Immature natural killer cell (primary cell): ENCODE measurements at regions not wholly inside any gene's neighbourhood (a gene's known extent, or its start where the extent isn't known, plus 50 kb on each side); places are given as distances from the start of the nearest gene placed in this dataset.

Experiments used
- DNase-seq, 3 donors: peaks; one replicate each; pipeline ENCODE4 v3.0.0; 2022; ENCODE audit warnings: mixed read lengths in 1 of 3
- H3K27ac Mint-ChIP-seq, 6 donors: one replicate each; pipeline ENCODE4 v1.8.0; 2020; ENCODE audit warnings: mixed read lengths in 6 of 6, mild to moderate bottlenecking in 5 of 6, inconsistent platforms in 4 of 6, moderate library complexity in 3 of 6
- H3K27me3 Mint-ChIP-seq, 3 donors: one replicate each; pipeline ENCODE4 v1.8.0; 2020 to 2021; ENCODE audit warnings: low read depth in 3 of 3, mild to moderate bottlenecking in 3 of 3, mixed read lengths in 3 of 3, moderate library complexity in 3 of 3, inconsistent platforms in 1 of 3
- H3K36me3 Mint-ChIP-seq, 3 donors: one replicate each; pipeline ENCODE4 v1.8.0; 2020; ENCODE audit warnings: mixed read lengths in 3 of 3, inconsistent platforms in 2 of 3, mild to moderate bottlenecking in 2 of 3
- H3K4me1 Mint-ChIP-seq, 2 donors: one replicate each; pipeline ENCODE4 v1.8.0; 2020; ENCODE audit warnings: inconsistent platforms in 2 of 2, mild to moderate bottlenecking in 2 of 2, mixed read lengths in 2 of 2, moderate library complexity in 1 of 2
- H3K4me3 Mint-ChIP-seq, 5 donors: one replicate each; pipeline ENCODE4 v1.8.0; 2020; ENCODE audit warnings: mild to moderate bottlenecking in 5 of 5, mixed read lengths in 5 of 5, inconsistent platforms in 3 of 5, moderate library complexity in 3 of 5
- H3K9me3 Mint-ChIP-seq, 6 donors: one replicate each; pipeline ENCODE4 v1.8.0; 2020; ENCODE audit warnings: mild to moderate bottlenecking in 6 of 6, mixed read lengths in 6 of 6, inconsistent platforms in 4 of 6, moderate library complexity in 3 of 6

GRCh38 chr16:86379505-86379846 lies 130.9 kb upstream of the FOXF1 start:
- no peaks in the 10 kb centered on the region for H3K9me3 Mint-ChIP-seq
- H3K27me3 Mint-ChIP-seq: peaks cover 0 to 6% (median 4%) of the 10 kb centered on the region in 3 donors
- DNase-seq: no peak
- no peaks in the 10 kb centered on the region for H3K4me1 Mint-ChIP-seq
- no peak overlapping the region for H3K27ac Mint-ChIP-seq
- H3K4me3 Mint-ChIP-seq: no peak overlapping the region
- H3K36me3 Mint-ChIP-seq: no peaks in the 10 kb centered on the region

- Mint-ChIP-seq H3K4me3 (no peak overlapping the region), H3K36me3 (no peaks in the 10 kb centered on the region), H3K27ac (no peak overlapping the region), H3K9me3 (no peaks in the 10 kb centered on the region), H3K27me3 (peaks cover 0 to 6% (median 4%) of the 10 kb centered on the region in 3 donors), H3K4me1 (no peaks in the 10 kb centered on the region)
- DNase-seq: no peak
Observed at GRCh38 chr16:86380030-86380429, 130.3 kb upstream of the FOXF1 start.

- DNase-seq: no peak
- no peaks in the 10 kb centered on the region for H3K4me1 Mint-ChIP-seq
- no peaks in the 10 kb centered on the region for H3K9me3 Mint-ChIP-seq
- no peak overlapping the region for H3K27ac Mint-ChIP-seq
- peaks cover 1 to 6% (median 4%) of the 10 kb centered on the region in 3 donors for H3K27me3 Mint-ChIP-seq
- no peak overlapping the region for H3K4me3 Mint-ChIP-seq
- H3K36me3 Mint-ChIP-seq: no peaks in the 10 kb centered on the region
Observed at GRCh38 chr16:86381491-86381890, 128.8 kb upstream of the FOXF1 start.

- Mint-ChIP-seq H3K36me3 (no peaks in the 10 kb centered on the region), H3K9me3 (no peaks in the 10 kb centered on the region), H3K4me1 (no peaks in the 10 kb centered on the region), H3K4me3 (no peak overlapping the region), H3K27ac (no peak overlapping the region), H3K27me3 (peaks cover 3 to 6% (median 4%) of the 10 kb centered on the region in 3 donors)
- no peak for DNase-seq
Observed at GRCh38 chr16:86382067-86382773, 128.1 kb upstream of the FOXF1 start.

- Mint-ChIP-seq H3K27ac (no peak overlapping the region), H3K4me1 (no peaks in the 10 kb centered on the region), H3K9me3 (no peaks in the 10 kb centered on the region), H3K4me3 (no peak overlapping the region), H3K36me3 (no peaks in the 10 kb centered on the region), H3K27me3 (peaks cover 3 to 8% (median 6%) of the 10 kb centered on the region in 3 donors)
- no peak for DNase-seq
Observed at GRCh38 chr16:86382774-86383407, 127.4 kb upstream of the FOXF1 start.

- Mint-ChIP-seq H3K27me3 (peaks cover 3 to 8% (median 6%) of the 10 kb centered on the region in 3 donors), H3K4me1 (no peaks in the 10 kb centered on the region), H3K27ac (no peak overlapping the region), H3K36me3 (no peaks in the 10 kb centered on the region), H3K4me3 (no peak overlapping the region), H3K9me3 (no peaks in the 10 kb centered on the region)
- no peak for DNase-seq
Observed at GRCh38 chr16:86383488-86384262, 126.7 kb upstream of the FOXF1 start.

GRCh38 chr16:86384263-86384649 lies 126.1 kb upstream of the FOXF1 start:
- Mint-ChIP-seq H3K27ac (no peak overlapping the region), H3K4me1 (no peaks in the 10 kb centered on the region), H3K9me3 (no peaks in the 10 kb centered on the region), H3K4me3 (no peak overlapping the region), H3K36me3 (no peaks in the 10 kb centered on the region), H3K27me3 (peaks cover 3 to 8% (median 6%) of the 10 kb centered on the region in 3 donors)
- no peak for DNase-seq

GRCh38 chr16:86384980-86385379 lies 125.3 kb upstream of the FOXF1 start:
- Mint-ChIP-seq H3K4me3 (no peak overlapping the region), H3K27me3 (peaks cover 3 to 7% (median 6%) of the 10 kb centered on the region in 3 donors), H3K4me1 (no peaks in the 10 kb centered on the region), H3K36me3 (no peaks in the 10 kb centered on the region), H3K27ac (no peak overlapping the region), H3K9me3 (no peaks in the 10 kb centered on the region)
- DNase-seq: no peak

GRCh38 chr16:86387468-86388440 lies 122.6 kb upstream of the FOXF1 start:
- Mint-ChIP-seq H3K27me3 (peaks cover 3 to 4% (median 3%) of the 10 kb centered on the region in 3 donors), H3K9me3 (no peaks in the 10 kb centered on the region), H3K27ac (no peak overlapping the region), H3K36me3 (no peaks in the 10 kb centered on the region), H3K4me3 (no peak overlapping the region), H3K4me1 (no peaks in the 10 kb centered on the region)
- no peak for DNase-seq

- Mint-ChIP-seq H3K27me3 (peaks cover 0 to 6% (median 3%) of the 10 kb centered on the region in 3 donors), H3K27ac (no peak overlapping the region), H3K36me3 (no peaks in the 10 kb centered on the region), H3K4me3 (no peak overlapping the region), H3K4me1 (no peaks in the 10 kb centered on the region), H3K9me3 (no peaks in the 10 kb centered on the region)
- no peak for DNase-seq
Observed at GRCh38 chr16:86388976-86389375, 121.4 kb upstream of the FOXF1 start.

GRCh38 chr16:86389566-86390328 lies 120.6 kb upstream of the FOXF1 start:
- DNase-seq: no peak
- H3K36me3 Mint-ChIP-seq: no peaks in the 10 kb centered on the region
- peaks cover 0 to 6% (median 3%) of the 10 kb centered on the region in 3 donors for H3K27me3 Mint-ChIP-seq
- H3K4me3 Mint-ChIP-seq: no peak overlapping the region
- H3K27ac Mint-ChIP-seq: no peak overlapping the region
- no peaks in the 10 kb centered on the region for H3K4me1 Mint-ChIP-seq
- no peaks in the 10 kb centered on the region for H3K9me3 Mint-ChIP-seq

- no peaks in the 10 kb centered on the region for H3K9me3 Mint-ChIP-seq
- no peak overlapping the region for H3K27ac Mint-ChIP-seq
- no peaks in the 10 kb centered on the region for H3K36me3 Mint-ChIP-seq
- H3K4me1 Mint-ChIP-seq: no peaks in the 10 kb centered on the region
- H3K27me3 Mint-ChIP-seq: peaks cover 0 to 6% (median 3%) of the 10 kb centered on the region in 3 donors
- H3K4me3 Mint-ChIP-seq: no peak overlapping the region
- no peak for DNase-seq
Observed at GRCh38 chr16:86390335-86390734, 120.0 kb upstream of the FOXF1 start.

GRCh38 chr16:86391486-86391885 lies 118.8 kb upstream of the FOXF1 start:
- DNase-seq: no peak
- H3K9me3 Mint-ChIP-seq: no peaks in the 10 kb centered on the region
- H3K4me3 Mint-ChIP-seq: no peak overlapping the region
- no peaks in the 10 kb centered on the region for H3K36me3 Mint-ChIP-seq
- no peak overlapping the region for H3K27ac Mint-ChIP-seq
- no peaks in the 10 kb centered on the region for H3K4me1 Mint-ChIP-seq
- H3K27me3 Mint-ChIP-seq: peaks cover 2 to 7% (median 3%) of the 10 kb centered on the region in 3 donors
